A673 (cell line): ENCODE measurements at regions not wholly inside any gene's neighbourhood (a gene's known extent, or its start where the extent isn't known, plus 50 kb on each side); places are given as distances from the start of the nearest gene placed in this dataset.

Experiments used
- CTCF ChIP-seq: fragments of 300-800, 200-600 bp; sonication (generic); conservative IDR thresholded peaks from 2 replicates; pipeline ENCODE4 v1.5.1; 2017; ENCODE audit warnings: low read depth, mild to moderate bottlenecking, antibody characterized with exemption, low read length, moderate library complexity, mixed read lengths
- EZH2 ChIP-seq: fragments of 200-600 bp; sonication (generic); IDR thresholded peaks from 2 replicates; pipeline ENCODE4 v1.6.1; 2017; ENCODE audit warnings: borderline replicate concordance, low read depth, mild to moderate bottlenecking, mixed read lengths, antibody characterized with exemption, low read length; ENCODE audit not compliant: poor library complexity, severe bottlenecking

- TF ChIP-seq CTCF: no peak
- no peak for TF ChIP-seq EZH2
Observed at GRCh38 chr10:83937826-83938225, 201.5 kb upstream of the GHITM start.
